Memory B cell (primary cell): ENCODE measurements at regions not wholly inside any gene's neighbourhood (a gene's known extent, or its start where the extent isn't known, plus 50 kb on each side); places are given as distances from the start of the nearest gene placed in this dataset.
"Not testable (repeated sequence)": the region's sequence is repeated elsewhere in the genome, so short reads cannot be mapped to it uniquely, and the experiment has no call there.

ENCODE experiments used
- ATAC-seq: fragments of 150-1000 bp; cut with Tn5 transposase; 2 replicates; pipeline ENCODE4 v1.10.0; 2021; ENCODE audit warnings: low read depth, mild to moderate bottlenecking, moderate library complexity
- DNase-seq, 2 donors: peaks; one replicate each; pipeline ENCODE4 v3.0.0; 2022; ENCODE audit warnings: low spot score in 2 of 2
- H3K27ac Mint-ChIP-seq: one replicate; pipeline ENCODE4 v1.8.0; 2022; ENCODE audit warnings: mild to moderate bottlenecking, moderate library complexity, mixed read lengths
- H3K27me3 Mint-ChIP-seq: one replicate; pipeline ENCODE4 v1.8.0; 2022; ENCODE audit warnings: mixed read lengths
- H3K36me3 Mint-ChIP-seq: one replicate; pipeline ENCODE4 v1.8.0; 2022; ENCODE audit warnings: mild to moderate bottlenecking, mixed read lengths
- H3K4me1 Mint-ChIP-seq: one replicate; pipeline ENCODE4 v1.8.0; 2022; ENCODE audit warnings: mixed read lengths
- H3K4me3 Mint-ChIP-seq: one replicate; pipeline ENCODE4 v1.8.0; 2022; ENCODE audit warnings: mild to moderate bottlenecking, moderate library complexity, mixed read lengths
- H3K9me3 Mint-ChIP-seq: one replicate; pipeline ENCODE4 v1.8.0; 2022; ENCODE audit warnings: mixed read lengths

DNA sequence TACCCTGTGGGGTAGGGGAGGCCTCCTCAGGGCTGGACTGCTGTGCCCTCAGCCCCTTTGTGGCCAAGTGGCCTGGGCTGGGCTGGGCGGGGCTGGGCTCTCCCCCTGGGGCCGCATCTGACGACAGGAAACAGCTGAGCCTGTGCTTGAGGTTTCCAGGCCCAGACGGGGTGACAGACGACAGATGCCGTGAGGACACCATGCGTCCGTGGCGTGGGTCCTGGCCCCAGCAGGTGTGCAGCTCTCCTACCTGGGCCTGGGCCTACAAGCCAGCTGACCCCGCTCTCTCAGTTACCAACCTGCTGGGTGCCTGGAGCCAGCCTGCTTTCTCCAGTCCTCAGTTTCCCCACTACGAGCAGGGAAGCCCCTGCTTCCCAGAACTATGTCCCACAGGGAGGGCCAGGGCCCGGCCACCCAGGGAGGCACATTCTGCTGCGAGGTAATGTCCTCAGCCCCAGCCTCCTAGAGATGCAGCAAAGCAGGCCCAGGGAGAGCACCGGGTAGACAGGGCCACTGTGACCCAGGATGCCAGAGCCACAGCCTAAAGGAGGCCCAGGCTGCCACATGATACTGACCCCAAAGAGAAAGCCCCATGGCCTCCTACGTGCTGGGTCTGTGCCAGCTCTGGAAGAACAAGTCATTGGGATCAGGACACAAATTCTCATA, 181.3 kb downstream of the IGLL1 start:
- no peaks in the 10 kb centered on the region for H3K27me3 Mint-ChIP-seq
- DNase-seq (no peak), ATAC-seq (no peak)
- H3K9me3 Mint-ChIP-seq = no peaks in the 10 kb centered on the region
- H3K4me3 Mint-ChIP-seq = no peak overlapping the region
- H3K4me1 Mint-ChIP-seq = no peaks in the 10 kb centered on the region
- no peaks in the 10 kb centered on the region for H3K36me3 Mint-ChIP-seq
- H3K27ac Mint-ChIP-seq = no peak overlapping the region

DNA sequence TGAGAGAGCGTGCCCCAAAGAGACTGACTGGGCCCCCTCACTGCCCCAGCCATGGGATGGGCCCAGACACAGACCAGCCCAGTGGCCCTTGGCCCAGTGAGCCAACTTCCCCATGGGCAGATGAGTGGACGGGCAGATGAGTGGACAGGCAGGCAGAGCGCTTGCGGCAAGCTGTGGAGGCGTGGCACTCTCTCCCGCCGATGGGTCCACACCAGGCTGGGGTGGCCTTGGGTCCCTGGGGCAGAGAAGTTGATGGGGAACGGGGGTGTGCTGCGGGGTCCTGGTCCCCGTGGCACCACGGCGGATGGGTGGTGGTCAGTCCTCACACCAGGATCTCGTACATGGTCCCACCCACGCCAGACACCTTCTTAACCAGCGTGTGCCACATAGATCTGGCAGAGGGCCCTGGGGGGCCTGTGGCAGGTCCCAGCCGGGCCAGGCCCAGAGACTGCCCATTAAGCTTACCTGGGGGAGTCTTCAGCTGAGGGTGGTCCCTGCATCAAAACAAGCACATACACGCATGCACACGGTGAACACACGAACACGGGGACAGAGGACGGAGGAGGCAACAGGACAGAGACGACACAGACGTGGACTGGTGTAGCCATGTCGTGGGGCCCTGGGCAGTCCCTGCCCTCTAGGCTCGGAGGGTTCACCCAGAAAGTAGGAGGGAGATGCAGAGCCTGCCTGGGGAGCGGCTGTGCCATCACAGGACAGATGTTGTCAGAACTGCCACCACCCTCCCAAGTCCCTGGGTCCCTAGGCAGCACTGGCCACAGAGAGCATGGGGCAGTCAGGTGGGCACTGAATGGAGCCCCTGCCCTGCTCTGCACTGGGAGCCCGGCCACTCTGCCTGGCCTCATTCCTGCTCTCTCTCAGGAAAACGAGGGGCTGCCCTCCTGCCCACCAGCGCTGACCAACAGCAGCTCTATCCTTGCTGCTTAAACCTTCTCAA, 182.2 kb downstream of the IGLL1 start:
- H3K9me3 Mint-ChIP-seq = no peaks in the 10 kb centered on the region
- no peaks in the 10 kb centered on the region for H3K27me3 Mint-ChIP-seq
- no peaks in the 10 kb centered on the region for H3K36me3 Mint-ChIP-seq
- H3K4me1 Mint-ChIP-seq = no peaks in the 10 kb centered on the region
- ATAC-seq (no peak), DNase-seq (no peak)
- no peak overlapping the region for H3K4me3 Mint-ChIP-seq
- H3K27ac Mint-ChIP-seq = no peak overlapping the region

DNA sequence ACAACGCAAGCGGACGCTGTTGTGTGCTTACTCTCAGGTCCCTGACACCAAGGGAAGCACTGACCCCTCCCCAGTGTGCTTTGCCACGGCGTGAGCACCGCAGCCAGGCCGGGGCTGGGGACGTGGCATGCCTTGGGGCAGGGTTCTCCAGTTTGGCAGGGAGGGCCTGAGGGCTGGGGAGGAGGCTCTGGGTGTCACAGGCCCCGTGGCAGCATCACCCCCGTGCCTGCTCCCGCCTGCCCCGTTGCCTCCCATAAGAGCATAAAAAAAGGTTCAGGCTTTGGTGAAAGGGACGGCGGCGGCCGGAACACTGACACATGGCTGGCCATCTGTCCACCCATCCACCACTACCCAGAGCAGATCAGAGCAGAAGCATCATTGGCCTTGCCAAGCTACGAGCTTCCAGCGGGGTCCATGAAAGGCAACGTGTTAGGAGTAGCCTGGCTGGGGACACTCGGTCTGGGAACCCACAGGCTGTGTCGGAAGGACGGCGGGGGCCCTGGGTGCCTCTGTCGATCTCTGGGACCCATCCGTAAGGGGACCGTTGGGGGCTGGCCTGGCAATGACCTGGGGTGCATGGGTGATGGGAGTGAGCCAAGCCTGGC, 183.0 kb downstream of the IGLL1 start:
- Mint-ChIP-seq H3K4me1 (no peaks in the 10 kb centered on the region), H3K27ac (no peak overlapping the region), H3K36me3 (no peaks in the 10 kb centered on the region), H3K9me3 (no peaks in the 10 kb centered on the region), H3K4me3 (no peak overlapping the region), H3K27me3 (no peaks in the 10 kb centered on the region)
- ATAC-seq = no peak
- DNase-seq = no peak

DNA sequence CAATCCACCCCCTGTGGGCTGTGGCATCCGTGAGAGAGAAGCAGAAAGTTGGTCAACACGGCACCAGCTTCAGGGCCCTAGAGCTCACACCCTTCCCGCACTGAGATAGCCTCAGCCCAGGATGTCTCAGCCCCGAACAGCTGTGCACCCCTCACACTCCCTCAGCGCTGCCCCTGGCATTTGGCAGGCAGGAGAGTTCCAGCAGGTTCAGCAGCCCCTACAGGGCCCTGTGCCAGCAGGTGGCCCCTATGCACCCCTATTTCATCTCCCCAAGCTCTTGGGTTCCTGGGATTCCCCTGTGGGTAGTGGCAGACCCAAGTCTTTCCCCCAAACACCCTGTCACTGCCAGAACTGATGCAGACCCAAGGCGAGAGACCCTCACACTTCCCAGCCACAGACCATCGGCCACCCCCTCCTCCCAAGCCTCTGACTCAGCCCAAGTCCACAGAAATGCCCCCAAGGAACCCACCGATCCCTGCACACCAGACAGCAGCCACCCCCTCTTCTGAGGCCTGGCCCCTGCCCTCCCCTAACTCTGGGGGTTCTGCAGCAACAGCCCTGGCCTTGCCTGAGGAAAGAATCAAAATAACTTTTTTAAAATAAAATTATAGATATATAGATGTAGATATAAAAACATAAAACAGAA, 183.6 kb downstream of the IGLL1 start:
- Mint-ChIP-seq H3K27ac (no peak overlapping the region), H3K9me3 (no peaks in the 10 kb centered on the region), H3K4me3 (no peak overlapping the region), H3K36me3 (no peaks in the 10 kb centered on the region), H3K27me3 (no peaks in the 10 kb centered on the region), H3K4me1 (no peaks in the 10 kb centered on the region)
- no peak for DNase-seq
- no peak for ATAC-seq

DNA sequence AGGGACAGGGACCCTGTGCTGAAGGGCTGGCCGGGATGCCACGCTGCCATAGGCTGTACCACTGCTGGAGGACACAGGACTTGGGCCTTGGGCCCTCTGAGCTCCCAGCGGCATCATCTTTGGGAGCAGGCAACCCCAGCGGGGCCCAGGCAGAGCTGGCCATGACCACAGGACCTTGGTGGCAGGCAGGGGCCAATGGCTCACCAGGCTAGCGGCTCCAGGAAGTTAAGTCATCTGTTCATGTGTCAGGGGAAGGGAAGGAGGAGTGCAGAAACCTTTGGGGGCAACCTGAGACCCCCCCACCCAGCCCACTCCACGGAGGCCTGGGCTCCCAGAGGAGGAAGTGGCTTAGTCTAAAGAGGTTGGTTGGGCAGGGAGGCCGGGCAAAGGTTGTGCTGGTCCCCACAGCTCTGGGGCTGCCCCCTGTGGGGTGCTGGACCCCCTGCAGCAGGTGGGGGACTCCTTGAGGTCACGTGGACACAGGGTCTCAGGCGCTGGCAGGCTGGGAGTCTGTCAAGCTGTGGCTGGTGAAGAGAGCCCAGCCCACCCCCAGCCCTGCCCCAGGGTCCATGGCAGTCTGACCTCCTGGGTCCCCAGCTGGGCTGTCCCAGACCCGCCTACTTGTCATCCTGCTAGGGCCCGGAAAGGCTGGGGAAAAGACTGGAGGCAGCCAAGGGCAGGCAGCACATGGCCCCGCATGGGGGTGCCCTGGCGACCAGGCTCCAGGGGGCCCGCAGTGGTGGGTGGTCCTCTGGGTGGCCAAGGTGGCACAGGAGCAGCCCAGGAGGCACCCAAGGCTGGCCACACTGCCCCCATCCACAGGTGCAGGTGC, 184.3 kb downstream of the IGLL1 start:
- DNase-seq (no peak), ATAC-seq (no peak)
- Mint-ChIP-seq H3K27ac (no peak overlapping the region), H3K4me3 (no peak overlapping the region), H3K9me3 (no peaks in the 10 kb centered on the region), H3K36me3 (no peaks in the 10 kb centered on the region), H3K4me1 (no peaks in the 10 kb centered on the region), H3K27me3 (peaks cover 2% of the 10 kb centered on the region)

DNA sequence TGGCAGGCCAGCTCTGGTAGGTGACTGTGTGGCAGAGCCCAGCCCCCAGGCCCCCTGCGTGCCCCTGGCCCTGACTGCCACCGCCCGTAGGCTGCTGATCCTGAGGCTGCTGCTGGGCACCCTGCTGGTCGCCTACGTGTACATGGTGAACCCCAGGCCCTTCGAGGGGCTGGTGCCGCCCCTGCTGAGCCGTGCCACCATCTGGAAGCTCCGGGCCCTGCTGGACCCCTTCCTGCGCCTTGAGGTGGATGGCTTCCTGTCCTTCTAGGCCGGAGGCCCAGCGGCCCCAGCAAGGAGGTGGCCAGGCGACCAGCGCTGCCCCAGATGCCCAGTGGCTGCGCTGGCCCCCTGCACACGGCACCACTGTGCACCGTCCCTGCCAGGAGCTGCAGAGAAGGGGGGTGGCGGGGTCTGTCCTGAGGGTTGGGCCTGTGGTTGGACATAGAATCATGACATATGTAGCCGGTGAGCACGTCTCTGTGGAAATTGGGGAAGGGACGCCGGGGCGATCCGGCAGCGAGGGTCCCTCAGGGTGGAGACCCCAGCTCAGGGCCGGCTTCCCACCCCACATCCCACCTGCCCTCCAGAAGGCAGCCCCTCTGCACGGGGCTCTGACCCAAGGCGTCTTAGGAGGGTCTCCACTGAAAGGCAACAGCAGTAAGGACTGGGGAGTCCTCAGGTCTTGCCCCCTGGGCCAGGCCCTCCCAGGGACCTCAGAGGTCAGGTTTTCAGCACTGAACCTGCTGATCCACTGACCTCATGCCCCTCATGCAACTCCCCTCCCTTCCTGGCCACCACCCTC, 185.4 kb downstream of the IGLL1 start:
- no peak overlapping the region for H3K27ac Mint-ChIP-seq
- no peaks in the 10 kb centered on the region for H3K4me1 Mint-ChIP-seq
- H3K9me3 Mint-ChIP-seq = no peaks in the 10 kb centered on the region
- ATAC-seq = no peak
- no peak overlapping the region for H3K4me3 Mint-ChIP-seq
- DNase-seq = no peak
- peaks cover 2% of the 10 kb centered on the region for H3K27me3 Mint-ChIP-seq
- H3K36me3 Mint-ChIP-seq = no peaks in the 10 kb centered on the region

DNA sequence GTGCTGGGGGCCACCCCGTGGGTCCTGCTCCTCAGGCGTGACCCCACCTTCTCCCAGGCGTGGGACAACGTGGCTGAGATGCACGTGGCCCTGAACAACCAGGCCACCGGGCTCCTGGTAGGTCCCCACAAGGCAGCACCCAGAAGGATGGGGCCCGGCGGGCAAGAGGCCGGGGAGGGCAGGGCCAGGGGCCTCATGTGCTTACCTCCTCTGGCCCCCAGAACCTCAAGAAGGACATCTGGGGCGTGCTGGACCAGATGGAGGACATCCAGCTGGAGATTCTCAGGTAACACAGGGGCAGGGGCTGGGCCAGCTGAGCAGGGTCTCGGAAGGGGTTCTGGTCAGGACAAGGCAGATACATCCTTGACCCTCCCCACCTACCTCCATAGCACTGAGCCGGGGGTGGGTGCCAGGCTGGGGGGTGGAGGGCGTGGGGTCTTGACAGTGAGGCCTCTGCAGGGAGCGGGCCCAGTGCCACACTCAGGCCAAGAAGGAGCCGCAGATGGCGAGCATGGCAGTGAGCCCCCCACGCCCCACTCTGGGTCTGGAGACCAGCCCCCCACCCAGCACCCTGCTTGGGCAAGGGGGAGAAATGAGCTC, 186.3 kb downstream of the IGLL1 start:
- no peaks in the 10 kb centered on the region for H3K9me3 Mint-ChIP-seq
- no peaks in the 10 kb centered on the region for H3K4me1 Mint-ChIP-seq
- no peak for DNase-seq
- no peaks in the 10 kb centered on the region for H3K36me3 Mint-ChIP-seq
- peaks cover 2% of the 10 kb centered on the region for H3K27me3 Mint-ChIP-seq
- ATAC-seq = no peak
- no peak overlapping the region for H3K27ac Mint-ChIP-seq
- no peak overlapping the region for H3K4me3 Mint-ChIP-seq

DNA sequence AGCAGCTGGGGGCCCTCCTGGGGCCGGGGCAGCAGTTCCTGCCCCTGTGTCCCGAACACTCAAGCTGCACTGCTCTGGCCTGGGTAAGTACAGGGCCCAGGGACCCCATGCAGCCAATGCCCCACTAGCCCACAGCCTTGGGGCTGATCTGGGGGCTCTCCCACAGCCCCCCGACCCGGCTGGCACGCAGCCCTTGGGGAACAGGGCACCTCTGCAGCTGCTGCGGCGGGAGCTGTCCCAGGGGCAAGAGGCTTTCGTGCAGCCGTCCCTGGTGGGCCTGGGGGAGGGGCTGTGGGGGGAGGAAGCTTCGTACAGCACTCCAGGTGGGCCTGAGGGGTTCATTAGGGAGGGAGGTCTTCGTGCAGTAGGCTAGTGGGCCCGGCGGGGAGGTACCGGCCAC, 186.9 kb downstream of the IGLL1 start:
- H3K36me3 Mint-ChIP-seq, H3K4me3 Mint-ChIP-seq, DNase-seq, H3K4me1 Mint-ChIP-seq, H3K27ac Mint-ChIP-seq, H3K27me3 Mint-ChIP-seq, ATAC-seq, H3K9me3 Mint-ChIP-seq: not testable (repeated sequence)

DNA sequence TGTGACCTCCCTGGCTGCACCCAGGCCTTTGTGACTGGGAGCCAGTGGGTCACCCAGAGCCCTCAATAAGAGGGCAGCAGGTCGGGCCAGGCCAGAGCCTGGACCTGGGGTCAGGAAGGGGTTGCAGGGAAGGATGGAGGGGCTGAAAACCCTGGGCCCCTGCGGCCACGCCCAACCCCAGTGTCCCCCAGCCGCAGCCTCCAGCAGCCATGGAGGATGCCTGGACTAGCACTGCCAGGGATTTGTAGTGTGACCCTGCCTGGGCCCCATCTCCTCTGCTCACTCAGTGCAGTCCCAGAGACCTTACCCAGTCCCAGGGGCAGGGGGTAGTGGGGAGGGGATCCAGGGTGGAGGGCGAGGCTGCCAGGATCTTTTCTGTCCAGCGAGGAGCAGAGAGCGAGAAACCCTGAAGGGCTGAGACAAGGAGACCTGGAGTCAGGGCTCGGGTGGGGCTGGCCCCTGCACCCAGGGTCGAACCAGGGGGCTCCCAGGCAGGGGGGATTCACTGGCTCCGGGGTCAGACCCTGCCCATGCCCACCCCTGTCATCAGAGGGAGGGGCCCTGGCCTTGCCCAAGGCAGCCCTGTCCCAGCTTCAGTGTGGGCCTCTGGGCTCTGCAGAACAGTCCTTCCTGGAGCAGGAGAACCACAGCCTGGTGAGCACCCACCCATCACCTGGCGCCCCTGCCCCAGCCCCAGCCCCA, 187.5 kb downstream of the IGLL1 start:
- Mint-ChIP-seq H3K4me3 (no peak overlapping the region), H3K36me3 (no peaks in the 10 kb centered on the region), H3K9me3 (no peaks in the 10 kb centered on the region), H3K27me3 (peaks cover 2% of the 10 kb centered on the region), H3K27ac (no peak overlapping the region), H3K4me1 (no peaks in the 10 kb centered on the region)
- DNase-seq (no peak), ATAC-seq (no peak)

DNA sequence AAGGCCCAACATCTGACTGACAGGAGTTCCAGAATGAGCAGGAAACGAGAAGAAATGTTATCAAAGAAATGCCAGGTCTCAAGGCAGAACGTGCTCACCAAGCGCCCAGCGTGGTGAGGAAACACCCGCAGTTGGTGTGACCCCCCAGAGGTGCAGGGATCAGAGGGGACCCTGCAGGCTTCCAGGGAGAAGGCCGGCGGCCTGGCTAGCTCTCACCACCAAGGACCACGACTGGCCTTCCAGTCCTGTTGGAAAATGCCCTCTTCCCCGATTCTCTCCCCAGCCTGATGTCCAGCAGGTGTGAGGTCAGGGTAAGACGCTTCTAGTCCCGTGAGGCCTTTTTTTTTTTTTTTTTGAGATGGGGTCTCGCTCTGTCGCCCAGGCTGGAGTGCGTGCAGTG, 189.1 kb downstream of the IGLL1 start:
- DNase-seq = no peak
- no peak for ATAC-seq

DNA sequence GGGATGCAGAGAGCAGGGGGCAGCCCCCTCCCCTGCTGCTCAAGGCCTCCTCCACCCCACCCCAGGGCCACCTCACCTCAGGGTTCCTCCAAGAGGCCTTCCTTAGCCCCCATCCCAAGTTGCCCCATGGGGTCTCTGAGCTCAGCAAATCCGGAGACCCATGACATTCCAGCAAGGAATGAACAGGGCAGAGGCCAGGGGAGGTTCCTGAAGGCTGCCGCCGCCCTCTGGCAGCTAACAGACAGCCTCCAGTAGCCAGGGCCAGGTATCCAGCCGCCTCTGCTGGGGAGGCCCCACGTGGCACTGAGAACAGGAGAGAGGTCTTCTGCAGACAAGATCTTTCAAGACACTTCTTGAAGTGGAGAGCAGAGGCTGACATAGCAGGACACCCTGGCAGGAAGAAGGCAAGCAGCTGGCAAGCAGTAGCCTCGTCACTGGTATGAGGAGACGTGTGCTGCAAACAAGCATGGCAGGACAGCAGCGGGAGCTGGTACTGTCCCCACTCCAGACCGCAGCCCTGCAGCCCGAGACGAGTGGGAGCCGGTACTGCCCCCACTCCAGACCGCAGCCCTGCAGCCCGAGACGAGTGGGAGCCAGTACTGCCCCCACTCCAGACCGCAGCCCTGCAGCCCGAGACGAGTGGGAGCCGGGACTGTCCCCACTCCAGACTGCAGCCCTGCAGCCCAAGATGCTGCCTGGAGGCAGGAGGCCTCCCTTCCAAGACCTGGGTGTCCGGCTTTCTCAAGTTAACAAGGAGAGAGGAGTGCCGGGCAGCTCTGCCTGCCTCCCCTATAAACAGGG, 190.6 kb downstream of the IGLL1 start:
- Mint-ChIP-seq H3K9me3 (no peaks in the 10 kb centered on the region), H3K27ac (no peak overlapping the region), H3K4me1 (peaks cover 3% of the 10 kb centered on the region), H3K27me3 (peaks cover 6% of the 10 kb centered on the region), H3K36me3 (no peaks in the 10 kb centered on the region), H3K4me3 (no peak overlapping the region)
- no peak for ATAC-seq
- no peak for DNase-seq

More for the DNA sequence above, 189.1 kb downstream of the IGLL1 start:
- Mint-ChIP-seq H3K27me3 (peaks cover 2% of the 10 kb centered on the region), H3K27ac (no peak overlapping the region), H3K4me3 (no peak overlapping the region), H3K36me3 (no peaks in the 10 kb centered on the region), H3K4me1 (peaks cover under 1% of the 10 kb centered on the region), H3K9me3 (no peaks in the 10 kb centered on the region)
